T-helper 2 cell (primary cell): ENCODE measurements at regions not wholly inside any gene's neighbourhood (a gene's known extent, or its start where the extent isn't known, plus 50 kb on each side); places are given as distances from the start of the nearest gene placed in this dataset.
A peak's percentile ranks its signal among the peaks of the same experiment; 100 is the strongest.
"Not testable (repeated sequence)": the region's sequence is repeated elsewhere in the genome, so short reads cannot be mapped to it uniquely, and the experiment has no call there.

ENCODE experiments used
- DNase-seq, 5 experiments: peaks; one replicate each; pipeline versions ENCODE4 v3.0.0 to v3.0.0-alpha.2; 2012 to 2022

DNA sequence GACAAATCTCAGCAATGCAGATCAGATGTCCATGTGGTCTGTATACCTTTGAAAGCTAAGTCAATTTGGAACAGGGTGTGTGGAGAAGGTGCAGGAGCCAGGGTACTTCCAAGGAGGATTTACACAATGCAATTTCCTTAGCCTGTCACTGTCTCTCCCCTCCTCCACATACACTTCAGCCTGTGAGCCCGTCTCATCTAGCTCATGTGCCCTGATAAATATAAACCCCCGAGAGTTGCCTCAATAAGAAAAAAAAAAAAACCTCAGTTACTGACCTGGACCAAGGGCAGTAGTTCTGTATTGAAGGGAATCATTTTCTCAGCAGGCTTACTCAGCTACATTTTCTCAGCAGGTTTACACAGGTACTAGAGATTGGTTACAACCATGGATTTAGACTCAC is 132.1 kb upstream of the PELI2 start:
- no peak for DNase-seq

DNA sequence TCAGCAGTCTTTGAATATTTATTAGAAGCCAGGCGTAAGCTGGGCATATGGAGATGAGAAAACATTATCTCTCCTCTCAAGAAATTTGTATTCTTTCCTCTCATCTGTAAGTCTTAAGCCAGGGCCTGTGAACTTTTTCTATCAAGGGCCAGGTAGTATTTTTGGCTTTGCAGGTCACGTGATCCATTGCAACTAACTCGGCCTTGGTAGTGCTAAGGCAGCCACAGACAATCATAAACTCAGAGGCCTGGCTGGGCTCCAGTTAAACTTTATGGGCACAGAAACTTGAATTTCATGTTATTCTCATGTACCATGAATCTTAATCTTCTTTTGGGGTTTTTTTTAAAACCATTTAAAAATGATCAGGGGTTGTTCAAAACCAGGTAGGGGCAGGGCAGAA is 117.4 kb upstream of the PELI2 start:
- DNase-seq = no peak

DNA sequence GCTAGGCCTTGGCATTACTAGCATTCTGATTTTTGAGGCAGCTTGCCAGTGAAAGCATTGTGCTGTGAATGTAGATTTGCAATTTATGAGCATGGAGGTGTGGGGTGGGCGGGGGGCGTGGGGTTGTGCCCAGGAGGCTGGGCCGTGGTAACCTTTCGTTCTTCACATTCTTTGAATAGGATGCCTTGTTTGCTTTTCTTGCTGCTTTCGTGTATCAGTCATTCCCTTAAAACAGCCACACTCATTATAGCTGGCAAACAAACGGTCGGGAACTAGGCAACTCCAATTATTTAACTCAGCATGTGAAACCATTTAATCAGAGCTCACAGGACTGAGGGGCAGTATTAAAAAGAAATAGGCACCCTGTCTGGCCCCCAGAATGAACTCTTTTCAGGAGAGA is 115.9 kb upstream of the PELI2 start:
- DNase-seq = no peak

DNA sequence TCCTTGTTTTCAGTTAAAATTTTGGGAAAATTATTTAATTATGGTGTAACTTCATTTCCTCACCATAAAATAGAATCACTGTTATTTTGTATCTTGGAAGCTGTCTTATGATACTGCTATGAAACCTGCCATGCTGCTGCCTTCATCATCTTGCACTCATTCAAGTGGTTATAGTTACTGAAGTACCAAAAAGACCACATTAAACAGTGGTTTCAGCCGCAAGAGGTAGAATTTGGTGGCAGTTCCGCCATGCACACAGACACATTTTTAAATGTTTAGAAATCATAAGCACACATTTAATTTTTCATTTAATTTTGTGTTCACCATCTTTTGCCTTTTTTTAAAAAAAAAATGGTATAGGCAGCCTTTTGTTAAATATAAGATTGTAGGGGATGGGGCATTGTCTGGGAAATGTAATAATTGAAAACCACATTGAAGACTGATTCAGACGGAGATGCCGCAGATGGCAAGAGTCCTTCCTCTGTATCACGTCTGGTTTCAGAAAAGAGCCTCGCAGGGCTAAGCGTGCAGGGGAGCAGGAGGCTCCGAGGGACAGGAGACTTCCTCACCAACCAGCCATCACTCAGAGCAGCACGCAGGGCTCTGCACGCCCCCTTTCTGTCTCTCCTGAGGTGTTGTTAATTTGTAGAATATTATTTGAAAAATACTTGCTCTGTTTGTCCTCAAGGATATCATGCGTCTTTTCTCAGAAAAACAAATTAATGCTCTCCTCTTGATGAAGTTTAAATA is 115.2 kb upstream of the PELI2 start:
- peak in 3 of 5 experiments; percentile 4 to 81 (median 53) for DNase-seq

DNA sequence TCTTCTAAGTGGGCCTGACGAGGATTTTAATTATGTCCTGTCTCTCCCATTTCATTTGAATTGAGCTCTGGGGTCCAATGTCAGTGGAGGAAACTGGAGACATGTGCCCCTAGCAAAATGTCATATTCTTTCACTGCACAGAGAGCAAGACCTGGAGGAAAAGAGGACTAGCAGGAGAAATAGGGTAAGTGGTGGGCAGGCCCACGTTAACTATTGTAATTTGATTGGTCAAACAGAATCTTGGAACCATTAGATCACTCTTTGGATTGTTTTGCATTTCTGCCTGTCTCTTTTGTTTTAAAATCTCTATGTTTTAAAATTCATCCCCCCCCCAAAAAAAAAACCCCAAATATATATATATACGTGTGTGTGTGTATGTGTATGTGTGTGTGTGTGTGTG is 113.9 kb upstream of the PELI2 start:
- DNase-seq = no peak

DNA sequence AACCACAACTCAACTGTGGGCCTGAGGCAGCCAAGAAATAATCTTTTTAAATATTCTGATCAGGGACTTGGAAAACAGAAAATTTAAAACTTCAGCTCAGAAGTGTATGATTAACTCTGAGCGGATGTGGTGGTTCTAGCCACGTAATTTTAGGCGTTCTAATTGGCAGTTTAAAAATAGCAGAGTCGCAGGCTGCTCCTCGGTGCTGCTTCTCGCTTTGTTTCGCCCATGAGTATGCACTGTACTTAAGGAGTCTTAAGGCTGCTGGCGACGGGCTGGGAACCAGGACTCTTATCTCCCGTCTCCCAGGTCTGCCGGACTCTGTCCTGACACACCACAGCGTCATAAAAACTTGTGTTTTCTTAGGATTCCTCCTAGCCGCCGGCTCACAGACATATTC is 113.4 kb upstream of the PELI2 start:
- peak in 2 of 5 experiments; percentile 16 to 79 for DNase-seq

DNA sequence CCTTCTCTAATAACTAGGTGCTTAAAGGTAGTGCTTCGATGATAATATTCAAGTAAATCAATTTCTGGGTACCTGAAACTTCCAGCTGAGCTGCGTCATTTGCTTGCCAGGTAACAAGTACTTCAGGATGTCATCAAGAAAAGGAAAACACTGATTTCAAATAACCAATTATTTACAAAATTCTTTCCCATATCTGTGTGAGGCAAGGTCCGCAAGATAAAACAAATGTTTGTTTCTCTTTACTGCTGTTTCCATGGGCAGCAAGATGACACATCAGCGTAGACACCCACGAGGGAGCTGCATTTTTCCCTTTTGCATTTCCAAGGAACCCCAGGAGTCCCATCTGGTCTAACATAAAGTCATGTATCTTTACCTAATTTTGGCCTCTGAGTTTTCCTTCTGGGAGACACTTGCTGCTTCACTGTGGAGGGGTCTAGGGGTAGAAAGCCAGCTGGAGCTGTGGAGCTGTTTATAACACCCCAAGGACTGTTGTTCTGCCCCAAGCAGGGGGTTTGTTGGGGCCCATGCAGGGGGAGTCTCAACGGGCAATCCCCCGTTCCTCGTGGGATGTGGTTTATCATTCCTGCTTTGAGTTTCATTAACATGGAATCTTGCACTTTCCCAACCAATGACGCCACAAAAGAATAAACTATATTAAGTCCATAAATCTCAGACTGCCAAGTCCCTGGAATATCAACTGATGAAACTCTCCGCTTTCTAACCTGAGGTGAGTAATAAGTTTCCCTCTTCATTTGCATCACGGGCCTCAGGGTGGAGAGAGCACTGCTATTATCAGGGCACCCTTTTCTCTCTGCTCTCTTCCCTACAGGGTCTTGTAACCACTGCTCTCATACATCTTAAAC is 112.8 kb upstream of the PELI2 start:
- DNase-seq = no peak

DNA sequence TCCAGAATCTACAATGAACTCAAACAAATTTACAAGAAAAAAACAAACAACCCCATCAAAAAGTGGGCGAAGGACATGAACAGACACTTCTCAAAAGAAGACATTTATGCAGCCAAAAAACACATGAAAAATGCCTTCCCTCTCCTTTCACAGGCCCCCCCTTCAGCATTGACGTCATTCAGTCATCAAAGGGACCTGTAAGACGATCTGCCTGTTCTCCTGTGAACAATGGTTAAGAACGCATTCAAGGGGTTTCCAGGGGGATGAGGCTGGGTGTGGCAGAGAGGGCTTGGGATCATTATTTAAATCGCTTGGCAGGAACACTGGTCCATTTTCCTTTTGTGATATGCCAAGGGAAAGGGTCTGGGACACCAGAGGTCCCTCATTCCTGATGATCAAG is 110.7 kb upstream of the PELI2 start:
- not testable (repeated sequence) for DNase-seq

DNA sequence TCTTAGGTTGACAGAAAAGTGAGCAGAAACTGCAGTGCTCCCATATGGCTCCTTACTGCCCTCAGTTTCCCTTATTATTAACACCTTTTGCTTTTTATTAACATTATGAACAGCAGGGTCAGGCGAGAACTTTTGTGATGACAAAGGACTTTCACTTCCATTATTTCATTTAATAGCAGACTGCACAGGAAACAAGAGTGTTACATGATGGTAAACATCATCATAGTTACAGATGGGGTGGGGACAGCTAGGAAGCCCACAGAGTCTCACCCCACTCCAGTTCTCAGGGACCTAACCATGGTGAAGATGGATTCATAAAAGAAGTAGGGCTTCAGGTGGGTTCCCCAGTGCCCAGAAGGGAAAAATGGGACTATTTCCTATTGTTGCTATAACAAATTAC is 110.1 kb upstream of the PELI2 start:
- no peak for DNase-seq

DNA sequence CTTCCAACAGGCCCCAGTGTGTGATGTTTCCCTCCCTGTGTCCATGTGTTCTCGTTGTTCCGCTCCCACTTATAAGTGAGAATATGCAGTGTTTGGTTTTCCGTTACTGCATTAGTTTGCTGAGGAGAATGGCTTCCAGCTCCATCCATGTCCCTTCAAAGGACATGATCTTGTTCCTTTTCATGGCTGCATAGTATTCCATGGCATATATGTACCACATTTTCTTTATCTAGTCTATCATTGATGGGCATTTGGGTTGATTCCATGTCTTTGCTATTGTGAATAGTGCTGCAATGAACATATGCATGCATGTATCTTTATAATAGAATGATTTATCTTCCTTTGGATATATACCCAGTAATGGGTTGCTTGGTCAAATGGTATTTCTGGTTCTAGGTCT is 109.5 kb upstream of the PELI2 start:
- DNase-seq = not testable (repeated sequence)

DNA sequence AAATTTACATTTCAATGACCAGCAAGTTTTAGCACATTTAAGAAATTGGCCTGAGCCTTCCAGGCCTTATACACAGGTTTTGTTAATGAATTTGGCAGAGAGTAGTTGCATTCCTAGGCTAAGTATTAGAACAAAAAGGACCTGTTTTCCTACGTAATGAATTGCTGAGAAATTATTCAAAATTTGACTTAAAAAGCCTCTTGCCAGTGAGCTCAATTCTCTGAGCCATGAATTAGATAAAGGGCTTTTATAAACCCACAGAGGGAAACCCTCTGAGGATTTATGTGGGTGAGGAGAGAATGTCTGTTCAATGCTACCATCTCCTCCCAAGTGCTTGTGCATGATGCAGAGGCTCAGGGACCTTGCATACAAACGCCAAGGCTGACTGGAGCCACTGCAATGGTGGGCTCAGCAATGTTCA is 94.5 kb upstream of the PELI2 start:
- no peak for DNase-seq

DNA sequence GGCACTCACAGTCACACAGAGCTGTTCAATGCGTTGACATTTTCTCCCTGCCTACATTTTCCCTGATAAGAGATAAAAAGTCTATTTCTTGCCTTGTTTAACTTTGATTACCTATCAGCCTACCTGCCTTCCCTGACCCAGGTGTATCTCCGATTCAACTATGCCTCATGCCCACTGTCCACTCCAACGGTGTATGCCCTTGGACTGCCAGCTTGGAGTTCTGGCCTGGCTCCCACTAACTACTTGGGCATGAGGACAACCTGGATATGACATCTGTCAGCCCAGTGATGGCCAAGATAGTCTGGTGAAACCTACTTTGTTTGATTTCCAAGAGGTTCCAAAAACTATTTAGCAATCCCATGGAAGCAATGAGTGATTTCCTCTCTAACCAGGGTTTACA is 93.0 kb upstream of the PELI2 start:
- no peak for DNase-seq

DNA sequence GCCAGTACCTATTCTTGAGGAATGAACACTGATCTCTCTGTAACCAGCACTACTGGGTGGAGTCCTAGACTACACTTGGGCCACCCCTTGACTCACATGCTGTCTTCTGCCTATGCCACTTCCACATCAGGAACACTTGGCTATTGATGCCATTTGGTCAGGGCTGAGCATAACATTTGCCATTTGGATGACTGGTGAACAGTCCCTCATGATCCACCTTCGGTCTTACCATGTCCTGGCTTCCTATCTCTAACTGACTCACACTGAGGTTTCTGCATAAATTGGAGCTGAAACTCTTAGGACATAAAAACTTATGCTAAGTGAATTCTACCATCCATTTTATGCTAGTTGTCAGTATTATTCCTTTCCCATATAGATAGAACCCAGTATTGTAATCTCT is 91.7 kb upstream of the PELI2 start:
- no peak for DNase-seq

DNA sequence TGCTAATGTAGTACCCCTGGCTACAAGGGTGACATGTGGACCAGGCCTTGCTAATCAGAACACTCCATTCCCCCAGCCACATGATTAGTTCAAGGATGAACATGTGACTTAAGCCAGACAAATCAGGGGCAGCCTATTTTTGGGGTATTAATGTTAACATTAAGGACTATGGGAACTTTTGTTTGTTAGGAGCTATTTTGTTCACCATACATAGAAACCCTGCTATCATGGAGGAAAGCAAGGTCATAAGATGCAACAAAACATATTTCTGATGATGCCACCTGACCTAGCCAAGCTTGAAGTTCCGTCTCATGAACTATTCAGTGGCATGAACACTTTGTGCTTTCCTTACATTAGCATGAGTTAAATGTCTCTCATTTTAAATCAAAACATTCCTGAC is 90.8 kb upstream of the PELI2 start:
- no peak for DNase-seq

DNA sequence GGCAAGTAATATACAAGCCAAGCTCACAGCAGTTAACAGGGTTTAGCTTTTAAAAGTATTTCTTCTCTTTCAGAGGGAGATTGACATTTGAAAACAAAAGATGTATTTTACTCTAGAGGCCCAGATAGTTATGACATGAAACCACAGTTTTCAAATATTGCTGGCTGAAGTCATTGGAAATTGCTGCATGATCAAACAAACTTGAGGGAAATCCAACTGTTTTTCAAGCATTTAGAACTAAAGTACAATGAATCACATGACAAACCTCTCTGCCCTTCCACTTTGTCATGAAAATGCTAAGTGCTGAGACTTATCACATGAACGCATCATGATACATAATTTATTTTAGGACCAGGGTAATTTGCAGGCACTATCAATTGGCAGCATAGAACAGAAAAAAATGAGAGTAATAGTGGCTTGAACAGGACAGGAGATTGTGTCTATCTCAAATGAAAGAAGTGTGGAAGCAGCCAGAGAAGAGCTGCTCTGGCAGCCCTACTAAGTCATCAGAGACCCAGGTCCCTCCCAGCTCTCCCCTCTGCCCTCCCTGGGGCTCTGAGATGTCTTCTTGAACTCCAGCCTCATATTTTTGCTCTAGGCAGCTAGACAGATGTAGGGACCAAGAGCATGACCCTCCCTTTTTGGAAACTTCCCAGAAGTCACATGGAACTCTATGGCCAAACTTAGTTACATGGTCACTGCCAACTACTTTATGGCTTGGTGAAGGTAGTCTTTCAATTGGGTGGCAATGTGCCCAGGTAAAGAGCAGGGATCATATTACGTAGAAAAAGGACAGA is 90.1 kb upstream of the PELI2 start:
- no peak for DNase-seq

DNA sequence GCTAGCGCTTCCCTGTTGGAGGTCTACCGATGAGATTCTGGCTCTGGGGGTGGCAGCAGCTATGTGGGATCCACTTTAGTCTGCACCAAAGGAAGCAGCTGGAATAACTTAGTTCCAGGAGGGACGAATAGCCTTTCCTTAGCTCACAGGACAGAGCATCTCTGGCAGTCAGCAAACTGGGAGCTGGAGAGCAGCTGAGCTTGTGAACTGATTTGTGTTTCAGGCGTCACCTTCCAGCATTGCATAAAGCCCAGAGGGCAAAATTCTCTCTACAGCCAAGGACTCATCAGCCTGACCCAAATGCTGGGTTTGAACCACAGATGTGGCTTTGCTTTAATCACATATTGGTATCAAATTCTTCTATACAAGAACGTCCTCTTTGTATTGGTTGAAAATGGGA is 81.9 kb upstream of the PELI2 start:
- DNase-seq = no peak

DNA sequence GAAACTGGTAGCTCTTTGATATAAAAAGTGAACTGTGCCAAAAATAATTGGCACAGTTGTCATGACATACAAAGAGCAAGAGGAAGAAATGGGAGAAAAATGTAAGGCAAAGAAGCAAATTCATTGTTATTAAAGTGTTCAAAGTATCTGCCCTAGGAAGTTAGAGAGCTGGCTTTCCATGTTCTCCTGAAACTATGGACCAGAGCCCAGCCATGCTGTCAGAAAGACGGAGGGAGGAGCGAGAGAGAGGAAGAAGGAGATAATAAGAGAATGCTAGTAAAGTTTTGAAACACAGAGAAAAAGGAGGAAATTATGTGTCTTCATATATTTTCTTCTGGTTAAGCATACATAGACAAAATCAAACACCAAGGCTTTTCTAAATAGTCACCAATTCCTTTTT is 78.1 kb upstream of the PELI2 start:
- DNase-seq = no peak

DNA sequence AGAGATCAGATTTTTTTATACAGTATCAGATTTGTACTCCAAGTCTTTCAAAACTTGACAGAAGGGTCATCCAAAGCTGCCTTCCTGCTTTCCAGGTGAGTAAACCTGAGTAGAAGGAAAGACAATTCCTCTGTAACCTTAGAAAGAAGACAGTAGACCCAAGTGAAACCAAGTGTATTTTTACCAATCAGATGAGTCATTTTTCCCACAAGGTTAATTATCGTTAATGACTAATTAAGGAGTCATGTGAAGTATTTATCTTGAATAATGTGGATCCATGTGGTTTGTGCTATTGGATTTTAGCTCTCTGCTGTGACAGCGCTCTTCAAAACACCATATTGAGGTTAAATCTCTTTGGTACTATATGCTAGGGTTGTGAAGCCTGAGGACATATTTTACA is 74.0 kb upstream of the PELI2 start:
- DNase-seq = no peak

DNA sequence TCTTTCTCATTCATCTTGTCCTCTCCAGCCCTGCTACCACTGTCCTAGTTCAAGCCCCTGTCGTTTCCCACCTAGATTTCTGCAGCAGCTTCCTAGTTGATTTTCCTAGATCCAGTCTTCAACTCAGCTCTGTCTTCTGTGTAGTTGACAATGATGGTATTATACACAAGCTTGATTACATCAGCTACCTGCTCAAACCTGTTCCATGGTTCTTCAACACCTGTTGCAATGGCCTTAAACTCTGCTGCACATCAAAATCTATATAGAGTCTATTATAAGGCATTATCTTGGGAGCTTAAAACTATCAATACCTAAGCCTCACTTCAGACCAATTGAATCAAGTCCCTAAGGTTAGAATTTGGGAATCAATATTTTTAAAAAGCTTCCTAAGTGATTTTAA is 71.7 kb upstream of the PELI2 start:
- DNase-seq = no peak

DNA sequence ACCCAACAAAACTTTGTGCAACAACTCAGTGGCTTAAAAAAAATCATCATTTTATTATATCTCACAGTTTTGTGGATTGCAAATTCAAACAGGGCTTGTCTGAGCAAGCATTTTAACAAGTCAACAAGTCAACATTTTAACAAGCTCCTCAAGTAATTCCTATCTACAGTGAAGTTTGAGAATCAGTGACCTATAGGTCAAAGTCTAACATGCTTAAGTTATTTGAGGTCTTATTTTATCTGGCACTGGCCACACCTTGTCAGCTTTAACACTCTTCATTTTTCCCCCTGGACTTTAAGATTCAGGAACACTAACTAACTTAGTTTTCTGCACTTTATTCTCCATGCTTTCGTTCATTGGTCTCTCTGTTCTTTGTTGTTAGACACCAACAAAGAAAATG is 71.2 kb upstream of the PELI2 start:
- no peak for DNase-seq

DNA sequence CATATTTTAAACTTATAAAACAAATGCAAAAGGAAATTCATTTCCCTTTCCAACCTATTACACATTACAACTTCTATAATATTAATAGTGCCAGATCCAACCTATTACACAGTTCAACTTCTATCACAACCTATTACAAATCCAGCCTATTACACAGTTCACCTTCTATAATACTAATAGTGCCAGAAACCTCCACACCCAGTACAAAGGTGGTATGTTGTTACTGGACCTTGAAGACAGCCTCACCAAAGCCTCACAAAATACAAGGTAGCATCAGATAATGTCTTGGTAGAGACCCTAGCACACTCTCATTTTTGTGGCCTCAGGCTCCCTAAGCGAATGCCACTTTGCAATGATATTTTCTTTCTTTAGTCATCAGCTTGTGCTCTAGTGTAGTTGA is 68.7 kb upstream of the PELI2 start:
- DNase-seq = no peak

DNA sequence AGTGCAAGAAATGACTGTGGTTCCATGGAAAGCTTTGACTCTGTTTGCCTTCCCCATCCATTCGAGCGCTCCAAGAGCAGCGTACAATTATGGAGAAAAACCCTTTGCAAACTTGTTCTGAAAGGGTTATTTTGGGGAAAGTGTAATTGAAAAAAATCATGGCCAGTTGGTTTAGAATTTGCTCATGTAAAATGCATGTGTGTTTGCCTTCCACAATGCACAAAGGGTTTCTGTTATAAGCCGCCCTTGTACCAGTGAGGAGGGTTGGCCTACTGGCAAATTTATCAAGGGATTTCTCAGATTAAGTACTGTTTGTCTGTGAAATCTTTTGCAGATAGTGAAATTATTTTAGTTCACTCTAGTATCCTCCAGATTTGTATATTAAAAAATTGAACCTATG is 62.7 kb upstream of the PELI2 start:
- DNase-seq = no peak

DNA sequence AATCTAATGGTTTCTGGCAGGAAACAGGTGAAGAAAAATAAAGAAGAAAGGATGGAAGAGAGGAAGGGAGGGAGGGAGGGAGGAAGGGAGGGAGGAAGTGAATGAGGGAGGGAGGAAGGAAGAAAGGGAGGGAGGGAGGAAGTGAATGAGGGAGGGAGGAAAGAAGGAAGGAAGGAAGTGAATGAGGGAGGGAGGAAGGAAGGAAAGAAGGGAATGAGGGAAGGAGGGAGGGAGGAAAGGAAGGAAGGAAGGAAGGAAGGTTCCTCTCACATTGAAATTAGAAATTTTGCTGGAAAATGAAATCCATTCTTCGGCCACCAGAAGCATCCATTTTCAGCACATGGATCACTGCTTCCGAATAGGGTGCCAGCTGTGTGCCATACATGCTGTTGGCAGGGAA is 62.2 kb upstream of the PELI2 start:
- no peak for DNase-seq
